Muscle layer of duodenum (tissue), 2 donors: ENCODE measurements at regions not wholly inside any gene's neighbourhood (a gene's known extent, or its start where the extent isn't known, plus 50 kb on each side); places are given as distances from the start of the nearest gene placed in this dataset.
A peak's percentile ranks its signal among the peaks of the same experiment; 100 is the strongest.
"Not testable (repeated sequence)": the region's sequence is repeated elsewhere in the genome, so short reads cannot be mapped to it uniquely, and the experiment has no call there.

Experiments used
- H3K27ac ChIP-seq: one replicate; pipeline ENCODE4 v1.7.0; 2013; ENCODE audit warnings: mild to moderate bottlenecking, low read length
- H3K27me3 ChIP-seq: one replicate; pipeline ENCODE4 v1.7.0; 2013; ENCODE audit warnings: low read depth, mild to moderate bottlenecking, control low read depth, low read length
- H3K36me3 ChIP-seq, 2 donors: one replicate each; pipeline ENCODE4 v1.7.0; 2013; ENCODE audit warnings: low read length in 2 of 2, control low read depth in 1 of 2, mild to moderate bottlenecking in 1 of 2; ENCODE audit not compliant: insufficient read depth in 2 of 2, control insufficient read depth in 1 of 2
- H3K4me1 ChIP-seq, 2 donors: one replicate each; pipeline ENCODE4 v1.7.0; 2013; ENCODE audit warnings: low read length in 2 of 2, mild to moderate bottlenecking in 2 of 2, control low read depth in 1 of 2, moderate library complexity in 1 of 2; ENCODE audit not compliant: insufficient read depth in 2 of 2, control insufficient read depth in 1 of 2
- H3K4me3 ChIP-seq, 2 donors: one replicate each; pipeline ENCODE4 v1.7.0; 2013; ENCODE audit warnings: low read length in 2 of 2, low read depth in 1 of 2, mild to moderate bottlenecking in 1 of 2
- H3K9me3 ChIP-seq, 2 donors: one replicate each; pipeline ENCODE4 v1.7.0; 2013; ENCODE audit warnings: low read length in 2 of 2, control low read depth in 1 of 2, mild to moderate bottlenecking in 1 of 2; ENCODE audit not compliant: control insufficient read depth in 1 of 2
- donor health status: healthy.

DNA sequence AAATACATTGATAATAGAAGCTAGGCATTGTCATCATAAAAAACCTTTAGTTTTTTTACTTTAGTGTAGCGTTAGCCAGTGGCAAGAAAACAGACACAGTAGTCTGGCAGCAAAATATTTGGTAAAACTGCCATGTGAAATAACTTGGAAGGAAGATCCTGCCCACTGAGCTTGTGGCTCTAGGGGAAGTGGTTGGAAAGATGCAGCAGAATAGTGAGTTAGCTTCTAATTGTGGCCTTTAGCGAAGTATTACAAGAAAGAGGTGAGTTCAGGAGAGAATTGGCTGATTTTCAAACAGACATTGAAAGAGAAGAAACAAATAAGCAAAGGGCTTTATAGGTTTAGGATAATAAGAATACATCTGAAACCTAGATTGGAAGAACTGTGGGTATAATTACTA is 1887.8 kb upstream of the CELF4 start:
- Histone ChIP-seq H3K27ac (peak overlapping the region; percentile 60), H3K27me3 (no peaks in the 10 kb centered on the region), H3K36me3 (no peaks in the 10 kb centered on the region), H3K9me3 (no peaks in the 10 kb centered on the region), H3K4me1 (peaks cover 4 to 13% of the 10 kb centered on the region in 2 donors), H3K4me3 (peak overlapping the region in 1 of 2 donors; percentile 47)

DNA sequence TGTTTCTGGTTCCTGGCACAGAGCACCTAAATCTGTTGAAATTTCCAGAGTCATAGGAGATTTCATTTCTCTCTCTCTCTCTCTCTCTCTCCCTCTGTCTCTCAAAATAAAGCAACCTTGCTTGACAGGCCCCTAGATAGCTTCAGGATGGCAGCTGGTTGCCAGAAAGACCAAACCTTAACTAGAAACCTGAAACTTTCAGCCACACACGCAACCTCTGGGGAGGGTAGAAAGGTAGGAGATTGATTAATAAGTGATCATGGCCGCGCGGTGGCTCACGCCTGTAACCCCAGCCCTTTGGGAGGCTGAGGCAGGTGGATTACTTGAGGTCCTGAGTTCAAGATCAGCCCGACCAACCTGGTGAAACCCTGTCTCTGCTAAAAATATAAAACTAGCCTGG is 1885.4 kb upstream of the CELF4 start:
- Histone ChIP-seq H3K4me3 (no peak overlapping the region), H3K9me3 (no peaks in the 10 kb centered on the region), H3K36me3 (no peaks in the 10 kb centered on the region), H3K27me3 (no peaks in the 10 kb centered on the region), H3K27ac (no peak overlapping the region), H3K4me1 (peaks cover 4 to 13% of the 10 kb centered on the region in 2 donors)

DNA sequence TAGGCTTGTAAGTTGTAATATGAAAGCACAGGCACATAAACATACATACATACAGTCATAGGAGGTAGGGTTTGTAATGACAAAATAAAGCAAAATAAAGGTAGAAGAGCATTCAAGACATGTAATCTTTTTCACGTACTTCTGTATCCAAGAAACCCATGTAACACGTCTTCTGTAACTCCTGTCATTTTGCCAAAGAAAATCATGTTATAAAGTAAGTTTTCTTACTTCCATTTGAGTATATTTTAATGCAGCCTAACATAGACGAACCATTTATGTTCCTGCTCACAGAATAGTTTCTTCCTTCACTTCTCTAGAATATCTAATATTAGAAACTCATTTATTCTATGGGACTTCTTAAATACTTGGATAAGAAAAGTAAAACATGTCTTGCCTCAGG is 1884.0 kb upstream of the CELF4 start:
- Histone ChIP-seq H3K36me3 (no peaks in the 10 kb centered on the region), H3K4me3 (no peak overlapping the region), H3K9me3 (no peaks in the 10 kb centered on the region), H3K4me1 (peaks cover 2 to 10% of the 10 kb centered on the region in 2 donors), H3K27me3 (no peaks in the 10 kb centered on the region), H3K27ac (no peak overlapping the region)

DNA sequence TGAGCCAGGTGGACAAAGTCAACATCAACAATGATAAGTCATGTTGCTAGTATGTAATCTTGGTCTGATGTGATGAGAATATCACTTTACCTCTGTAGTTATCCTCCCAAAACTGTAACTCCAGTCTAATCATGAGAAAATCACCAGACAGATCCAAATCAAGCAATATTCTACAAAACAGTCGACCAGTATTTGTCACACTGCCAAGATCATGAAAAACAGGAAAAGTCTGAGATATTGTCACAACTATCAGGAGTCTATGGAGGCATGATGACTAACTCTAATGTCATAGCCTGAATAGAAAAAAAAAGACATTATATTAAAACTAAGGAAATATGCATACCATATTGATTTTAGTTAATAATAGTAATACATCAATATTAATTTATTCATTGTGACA is 1883.3 kb upstream of the CELF4 start:
- Histone ChIP-seq H3K4me3 (no peak overlapping the region), H3K36me3 (no peaks in the 10 kb centered on the region), H3K4me1 (peaks cover 0 to 7% of the 10 kb centered on the region in 2 donors), H3K9me3 (no peaks in the 10 kb centered on the region), H3K27ac (no peak overlapping the region), H3K27me3 (no peaks in the 10 kb centered on the region)

DNA sequence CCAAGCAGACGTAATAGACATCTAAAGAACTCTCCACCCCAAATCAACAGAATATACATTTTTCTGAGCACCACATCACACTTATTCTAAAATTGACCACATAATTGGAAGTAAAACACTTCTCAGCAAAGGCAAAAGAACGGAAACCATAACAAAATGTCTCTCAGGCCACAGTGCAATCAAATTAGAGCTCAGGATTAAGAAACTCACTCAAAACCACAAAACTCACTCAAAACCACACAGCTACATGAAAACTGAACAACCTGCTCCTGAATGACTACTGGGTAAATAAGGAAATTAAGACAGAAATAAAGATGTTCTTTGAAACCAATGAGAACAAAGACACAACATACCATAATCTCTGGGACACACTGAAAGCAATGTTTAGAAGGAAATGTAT is 1879.4 kb upstream of the CELF4 start:
- not testable (repeated sequence) for H3K36me3 ChIP-seq, H3K27me3 ChIP-seq, H3K4me3 ChIP-seq, H3K27ac ChIP-seq, H3K9me3 ChIP-seq, H3K4me1 ChIP-seq

DNA sequence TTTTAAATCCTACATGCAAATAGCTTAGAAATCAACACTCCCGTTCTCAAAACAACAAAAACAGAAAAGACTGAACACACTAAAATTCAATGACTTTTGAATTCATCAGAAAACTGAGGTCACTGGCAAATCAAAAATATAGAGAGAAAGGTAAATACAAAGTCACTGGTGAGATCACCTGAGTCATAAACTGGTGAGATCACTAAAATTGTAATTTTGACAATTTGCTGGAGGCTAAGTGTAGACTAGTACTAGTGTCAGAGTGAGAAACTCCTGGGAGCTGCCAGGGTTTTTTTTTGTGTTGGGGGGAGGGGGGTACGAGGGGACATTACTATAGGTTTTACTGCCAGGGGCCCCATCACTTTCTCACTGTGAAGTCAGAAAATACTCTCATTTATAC is 1876.0 kb upstream of the CELF4 start:
- no peaks in the 10 kb centered on the region for H3K9me3 ChIP-seq
- no peak overlapping the region for H3K4me3 ChIP-seq
- H3K27me3 ChIP-seq, result no peaks in the 10 kb centered on the region
- H3K36me3 ChIP-seq, result no peaks in the 10 kb centered on the region
- no peaks in the 10 kb centered on the region for H3K4me1 ChIP-seq
- no peak overlapping the region for H3K27ac ChIP-seq

DNA sequence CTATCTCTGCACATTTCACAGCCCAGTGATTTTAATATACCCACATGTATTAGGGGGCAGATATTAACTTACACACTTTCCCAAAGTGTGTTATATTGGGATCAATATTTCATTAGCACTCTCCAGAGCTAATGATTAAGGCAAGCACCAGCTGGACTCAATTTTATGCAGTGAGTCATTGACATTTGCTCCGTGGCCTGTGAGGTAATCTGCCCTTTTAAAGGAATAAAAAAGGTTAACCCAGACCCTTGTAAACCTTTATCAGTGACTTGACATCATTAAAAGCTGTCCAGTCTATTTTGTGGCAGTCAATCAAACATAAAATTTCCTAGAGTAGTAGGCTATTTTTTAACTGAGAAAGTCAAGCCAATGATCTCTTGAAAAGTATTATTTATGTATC is 1870.4 kb upstream of the CELF4 start:
- Histone ChIP-seq H3K4me3 (no peak overlapping the region), H3K27me3 (no peaks in the 10 kb centered on the region), H3K9me3 (no peaks in the 10 kb centered on the region), H3K27ac (no peak overlapping the region), H3K4me1 (no peaks in the 10 kb centered on the region), H3K36me3 (no peaks in the 10 kb centered on the region)

DNA sequence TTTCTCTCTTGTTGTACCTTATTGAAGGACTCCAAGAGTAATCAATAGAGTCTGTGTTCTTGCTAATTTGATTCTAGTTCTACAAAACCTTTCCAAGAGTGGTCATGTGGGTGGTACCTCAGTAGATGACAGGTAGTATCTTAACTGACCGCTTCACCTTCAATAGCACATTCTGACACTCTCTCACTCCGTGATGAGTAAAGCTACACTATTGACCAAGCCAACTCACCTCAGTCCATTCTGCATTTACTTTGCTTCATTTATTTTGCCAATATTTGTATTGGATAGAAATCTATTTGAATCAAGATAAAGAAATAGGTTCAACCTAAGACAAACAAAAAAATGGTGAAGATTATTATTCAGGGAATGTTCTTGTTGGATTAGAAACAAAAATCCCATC is 1869.6 kb upstream of the CELF4 start:
- Histone ChIP-seq H3K27ac (no peak overlapping the region), H3K9me3 (no peaks in the 10 kb centered on the region), H3K27me3 (no peaks in the 10 kb centered on the region), H3K4me1 (no peaks in the 10 kb centered on the region), H3K36me3 (no peaks in the 10 kb centered on the region), H3K4me3 (no peak overlapping the region)

DNA sequence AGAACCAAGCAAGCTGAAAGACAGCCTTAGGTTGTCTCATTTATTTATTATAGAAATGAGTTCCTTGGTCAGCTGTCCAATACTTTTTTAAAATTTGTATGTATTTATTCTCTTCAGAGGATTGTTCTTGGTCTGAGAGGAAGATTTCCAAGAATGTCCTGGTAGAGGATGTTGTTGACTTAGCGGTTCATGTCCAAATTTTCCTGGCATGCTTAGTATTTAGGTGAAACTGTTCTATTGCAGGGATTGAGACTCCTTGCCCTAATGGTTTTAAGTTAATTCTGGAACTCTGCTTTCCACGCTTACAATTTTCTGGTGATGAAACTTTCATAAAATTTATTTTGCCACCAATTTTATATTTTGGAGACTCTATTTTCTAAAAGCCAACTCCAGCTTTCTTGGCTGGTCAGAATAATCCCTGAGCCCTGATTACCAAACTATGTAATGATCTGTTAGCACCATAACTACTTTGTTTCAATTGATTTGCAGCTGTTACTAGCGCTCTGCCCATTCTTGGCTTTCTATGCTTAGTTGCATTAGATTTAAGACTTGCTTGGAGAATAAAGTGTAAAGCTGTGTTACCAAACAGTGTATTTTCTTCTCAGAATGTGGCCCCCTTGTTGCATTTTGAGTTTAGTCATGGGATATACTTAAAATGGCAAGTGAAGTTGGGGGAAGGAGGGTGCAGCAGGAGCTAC is 1868.8 kb upstream of the CELF4 start:
- no peaks in the 10 kb centered on the region for H3K27me3 ChIP-seq
- H3K4me1 ChIP-seq, result no peaks in the 10 kb centered on the region
- H3K9me3 ChIP-seq, result no peaks in the 10 kb centered on the region
- no peaks in the 10 kb centered on the region for H3K36me3 ChIP-seq
- H3K27ac ChIP-seq, result no peak overlapping the region
- no peak overlapping the region for H3K4me3 ChIP-seq

DNA sequence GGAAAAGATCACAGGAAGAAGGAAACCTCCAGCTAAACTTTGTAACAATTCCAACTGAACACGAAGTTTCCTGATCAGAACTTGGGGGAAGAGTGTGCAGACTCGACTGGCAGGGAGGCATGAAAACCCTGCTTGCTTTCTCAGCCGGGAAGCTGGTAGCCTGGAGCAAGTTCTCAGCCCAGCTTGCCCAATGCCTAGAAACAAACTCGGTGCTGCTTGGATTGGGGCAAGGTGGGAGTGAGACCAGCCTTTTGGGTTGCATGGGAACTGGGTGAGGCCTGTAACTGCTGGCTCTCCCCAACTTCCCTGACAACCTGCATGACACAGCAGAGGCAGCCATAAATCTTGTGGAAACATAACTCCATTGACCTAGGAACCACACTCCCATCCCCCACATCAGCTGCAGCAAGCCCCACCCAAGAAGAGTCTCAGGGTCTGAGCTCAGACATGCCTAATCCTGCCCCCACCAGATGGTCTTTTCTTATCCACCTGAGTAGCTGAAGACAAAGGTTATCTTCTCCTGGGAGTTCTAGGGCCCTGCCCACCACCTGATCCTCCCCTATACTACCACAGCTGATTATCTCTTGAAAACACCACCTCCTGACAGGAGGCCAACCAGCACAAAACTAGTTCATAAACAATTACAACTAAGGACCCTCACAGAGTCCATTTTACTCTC is 1859.7 kb upstream of the CELF4 start:
- no peaks in the 10 kb centered on the region for H3K9me3 ChIP-seq
- no peaks in the 10 kb centered on the region for H3K36me3 ChIP-seq
- H3K27me3 ChIP-seq, result no peaks in the 10 kb centered on the region
- no peak overlapping the region for H3K4me3 ChIP-seq
- H3K4me1 ChIP-seq, result no peaks in the 10 kb centered on the region
- no peak overlapping the region for H3K27ac ChIP-seq

DNA sequence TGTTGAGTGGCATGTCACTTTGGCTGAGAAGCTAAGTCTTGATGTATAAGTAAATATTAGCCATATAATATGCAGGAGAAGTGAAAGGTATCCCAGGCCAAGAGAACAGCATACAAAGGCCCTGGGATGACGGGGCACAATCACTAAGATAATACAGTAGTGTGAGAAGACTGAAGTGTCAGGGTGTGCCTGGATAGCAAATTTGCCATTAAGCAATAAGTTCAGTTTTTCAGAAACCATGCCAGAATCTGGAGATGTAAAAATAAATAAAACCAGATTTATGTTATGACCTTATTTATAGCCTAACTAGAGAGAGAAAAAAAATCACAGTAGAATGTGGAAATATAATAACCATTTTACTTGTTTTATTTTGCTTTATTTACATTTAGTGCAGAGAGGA is 1858.7 kb upstream of the CELF4 start:
- Histone ChIP-seq H3K4me3 (no peak overlapping the region), H3K27me3 (no peaks in the 10 kb centered on the region), H3K27ac (no peak overlapping the region), H3K36me3 (no peaks in the 10 kb centered on the region), H3K9me3 (no peaks in the 10 kb centered on the region), H3K4me1 (no peaks in the 10 kb centered on the region)

DNA sequence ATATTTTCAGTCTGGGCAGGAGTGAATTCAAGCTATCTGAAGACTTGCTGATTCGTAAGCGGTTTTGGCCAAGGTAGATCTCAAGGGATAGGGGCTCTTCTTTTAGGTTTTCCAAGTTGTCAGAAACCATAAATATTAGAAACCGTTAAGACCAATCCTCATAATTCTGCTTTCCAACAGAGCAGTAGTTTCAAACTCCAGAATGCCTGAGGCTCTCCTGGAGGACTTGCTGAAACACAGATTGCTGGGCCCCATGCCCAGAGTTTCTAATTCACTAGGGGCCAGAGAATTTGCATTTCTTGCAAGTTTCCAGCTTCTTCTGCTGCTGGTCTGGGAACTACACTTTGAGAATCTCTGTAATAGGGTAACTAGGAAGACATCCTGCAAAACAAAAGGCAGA is 1855.7 kb upstream of the CELF4 start:
- Histone ChIP-seq H3K27me3 (no peaks in the 10 kb centered on the region), H3K4me3 (no peak overlapping the region), H3K9me3 (no peaks in the 10 kb centered on the region), H3K4me1 (no peaks in the 10 kb centered on the region), H3K36me3 (no peaks in the 10 kb centered on the region), H3K27ac (no peak overlapping the region)
